T-helper 1 cell (primary cell): ENCODE measurements at regions not wholly inside any gene's neighbourhood (a gene's known extent, or its start where the extent isn't known, plus 50 kb on each side); places are given as distances from the start of the nearest gene placed in this dataset.
"Not testable (repeated sequence)": the region's sequence is repeated elsewhere in the genome, so short reads cannot be mapped to it uniquely, and the experiment has no call there.

Experiments
- DNase-seq, 5 donors: peaks; one replicate each; pipeline ENCODE4 v3.0.0-alpha.2; 2012 to 2020

GRCh38 chr14:88929656-88930436 is 105.4 kb downstream of the TTC8 start:
- no peak for DNase-seq

GRCh38 chr14:88931321-88932110 is 107.1 kb downstream of the TTC8 start:
- no peak for DNase-seq

GRCh38 chr14:88933191-88933590 is 108.7 kb downstream of the TTC8 start:
- no peak for DNase-seq

- no peak for DNase-seq
Measured at GRCh38 chr14:88934351-88934806, 109.9 kb downstream of the TTC8 start.

GRCh38 chr14:88935083-88935482 is 110.6 kb downstream of the TTC8 start:
- no peak for DNase-seq

GRCh38 chr14:88937706-88938105 is 113.3 kb downstream of the TTC8 start:
- DNase-seq, result no peak

- no peak for DNase-seq
Measured at GRCh38 chr14:88940671-88941070, 116.2 kb downstream of the TTC8 start.

- no peak for DNase-seq
Measured at GRCh38 chr14:88941414-88941813, 117.0 kb downstream of the TTC8 start.

GRCh38 chr14:88947646-88948598 is 123.5 kb downstream of the TTC8 start:
- no peak for DNase-seq

GRCh38 chr14:88950069-88950468 is 125.6 kb downstream of the TTC8 start:
- DNase-seq, result no peak

DNA sequence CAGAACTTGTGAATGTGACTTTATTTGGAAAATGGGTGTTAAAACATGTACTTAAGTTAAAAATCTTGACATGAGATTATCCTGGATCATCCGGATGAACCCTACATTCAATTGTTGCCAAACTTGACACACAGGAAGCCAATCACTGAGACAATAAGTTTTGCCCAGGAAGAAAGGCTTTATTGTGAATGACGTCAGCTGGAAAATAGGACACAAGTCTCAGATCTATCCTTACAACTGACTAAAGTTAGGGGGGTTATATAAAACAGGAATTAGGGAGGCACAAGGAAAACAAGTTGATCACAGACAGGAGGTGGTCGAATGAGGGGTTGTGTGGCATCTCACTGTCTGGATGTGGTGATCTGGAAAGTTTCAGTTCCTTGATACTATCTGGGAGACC is 126.9 kb downstream of the TTC8 start:
- DNase-seq, result no peak

- DNase-seq, result no peak
Measured at GRCh38 chr14:88952901-88953300, 128.4 kb downstream of the TTC8 start.

DNA sequence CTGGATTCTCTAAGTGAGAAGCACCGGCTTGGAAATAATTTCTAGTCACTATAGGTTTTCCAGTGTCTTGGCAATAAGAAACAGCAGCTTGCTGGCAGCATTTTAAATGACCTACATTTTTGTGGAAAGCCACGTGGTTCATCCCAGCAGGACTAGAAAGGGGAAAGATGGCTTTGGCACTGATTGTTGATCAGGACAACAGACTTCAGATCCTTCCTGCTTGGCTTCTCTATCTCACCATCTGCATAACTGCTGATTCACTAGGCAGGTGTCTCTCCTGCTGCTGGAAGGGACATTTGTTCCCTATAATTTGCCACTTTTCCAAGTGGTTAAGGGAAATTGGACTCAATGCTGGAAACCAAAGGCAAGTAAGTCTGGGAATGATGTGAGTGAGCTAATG is 131.0 kb downstream of the TTC8 start:
- no peak for DNase-seq

DNA sequence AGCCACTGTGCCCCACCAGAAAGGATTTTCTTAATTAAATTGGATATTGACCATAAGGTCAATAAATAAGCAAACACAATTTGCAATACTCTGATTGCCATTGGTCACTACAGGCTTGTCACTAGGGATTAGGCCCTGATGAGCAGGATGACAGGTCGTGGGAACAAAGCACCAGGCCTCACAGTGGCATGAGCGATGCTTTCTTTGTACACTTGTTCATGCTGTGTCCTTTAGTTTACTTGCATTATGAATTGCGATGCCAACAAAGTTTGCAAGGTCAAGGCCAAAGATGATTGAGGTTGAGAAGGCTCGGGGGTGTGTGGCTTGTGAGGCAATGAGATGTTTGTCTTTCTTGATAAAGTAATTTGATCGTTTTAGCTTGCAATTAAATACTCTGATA is 136.0 kb downstream of the TTC8 start:
- DNase-seq, result no peak

- no peak for DNase-seq
Measured at GRCh38 chr14:88961214-88961613, 136.8 kb downstream of the TTC8 start.

DNA sequence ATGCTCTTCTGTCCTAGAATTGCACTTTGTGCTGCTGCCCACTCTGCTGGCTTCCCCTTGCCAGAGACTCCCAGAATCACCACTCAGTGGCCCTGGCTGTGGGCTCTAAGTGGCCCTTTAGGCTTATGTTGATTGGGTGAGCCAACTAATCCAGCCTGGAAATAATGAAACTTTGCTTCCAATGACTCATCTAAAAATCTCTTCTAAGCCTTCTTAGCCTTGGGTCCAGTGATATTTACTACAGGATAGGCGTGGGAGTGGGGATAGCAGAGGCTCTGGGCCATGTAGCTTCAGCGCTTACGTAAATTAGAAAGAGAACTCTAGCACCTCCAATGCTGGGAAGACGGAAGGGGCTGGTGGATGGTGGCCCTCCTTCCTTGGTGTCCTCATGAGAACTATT is 137.9 kb downstream of the TTC8 start:
- no peak for DNase-seq

DNA sequence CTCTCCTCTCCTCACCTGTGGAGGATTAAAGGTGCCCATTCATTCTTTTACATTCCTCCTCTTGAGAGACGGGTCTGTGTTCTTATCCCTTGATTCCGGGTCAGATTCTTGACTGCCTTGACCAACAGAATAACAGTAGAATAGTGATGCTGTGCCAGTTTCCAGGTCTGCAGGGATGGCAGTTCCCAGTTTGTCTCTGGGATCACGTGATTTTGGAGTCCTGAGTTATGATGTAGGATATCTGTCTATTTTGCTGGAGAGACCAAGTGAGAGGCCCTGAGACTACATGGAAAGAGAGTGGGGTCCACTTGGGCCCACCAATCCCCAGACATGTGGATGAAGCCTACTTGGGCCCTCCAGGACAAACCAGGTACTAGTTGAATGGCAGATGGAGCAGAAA is 142.8 kb downstream of the TTC8 start:
- DNase-seq, result no peak

GRCh38 chr14:88975043-88975830 is 150.8 kb downstream of the TTC8 start:
- DNase-seq, result no peak

GRCh38 chr14:88975926-88976325 is 151.5 kb downstream of the TTC8 start:
- no peak for DNase-seq

DNA sequence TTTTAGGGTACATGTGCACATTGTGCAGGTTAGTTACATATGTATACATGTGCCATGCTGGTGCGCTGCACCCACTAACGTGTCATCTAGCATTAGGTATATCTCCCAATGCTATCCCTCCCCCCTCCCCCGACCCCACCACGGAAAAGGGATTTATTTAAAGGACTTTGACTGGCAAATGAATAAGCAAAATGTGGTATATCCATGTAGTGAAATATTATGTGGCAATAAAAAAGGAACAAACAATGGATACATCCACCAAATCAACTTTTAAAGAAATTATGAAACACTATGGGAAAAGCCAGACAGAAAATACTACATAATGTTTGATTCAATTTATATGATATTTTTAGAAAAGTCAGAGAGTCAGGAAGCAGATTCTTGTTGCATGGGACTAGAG is 156.5 kb downstream of the TTC8 start:
- DNase-seq, result not testable (repeated sequence)

DNA sequence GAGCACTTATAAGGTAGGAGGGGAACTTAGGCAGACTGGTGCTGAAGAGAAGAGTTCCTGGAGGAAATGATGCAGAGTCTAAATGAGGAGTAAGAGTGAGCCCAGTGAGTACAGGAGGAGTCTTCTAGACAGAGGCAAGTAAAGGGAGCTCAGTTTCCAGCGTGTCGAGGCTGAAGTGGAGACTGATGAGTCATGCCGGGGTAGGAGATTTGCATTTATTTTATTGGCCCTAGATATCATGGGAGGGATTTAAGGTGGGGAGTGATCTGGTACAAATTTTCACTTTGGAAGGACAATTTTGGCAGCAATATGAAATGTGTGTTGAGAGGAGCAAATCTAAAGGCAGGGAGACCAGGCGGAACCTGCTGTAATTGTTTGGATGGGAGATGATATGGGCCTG is 157.5 kb downstream of the TTC8 start:
- no peak for DNase-seq

- no peak for DNase-seq
Measured at GRCh38 chr14:88983755-88984154, 159.3 kb downstream of the TTC8 start.
